OCI-LY3 (cell line): ENCODE measurements at regions not wholly inside any gene's neighbourhood (a gene's known extent, or its start where the extent isn't known, plus 50 kb on each side); places are given as distances from the start of the nearest gene placed in this dataset.

Source experiments
- EZH2phosphoT487 ChIP-seq: fragments of 200-600 bp; shearing (Covaris generic); IDR thresholded peaks from 2 replicates; pipeline ENCODE4 v1.6.1; 2018; ENCODE audit warnings: antibody characterized with exemption, mixed run types, low read depth
- TF ChIP-seq, protein P1 (sequence below): fragments of 200-600, 300-600 bp; sonication (generic); IDR thresholded peaks from 2 replicates; pipeline ENCODE4 v1.5.1; 2014; ENCODE audit warnings: antibody characterized with exemption, low read length, low read depth

DNA sequence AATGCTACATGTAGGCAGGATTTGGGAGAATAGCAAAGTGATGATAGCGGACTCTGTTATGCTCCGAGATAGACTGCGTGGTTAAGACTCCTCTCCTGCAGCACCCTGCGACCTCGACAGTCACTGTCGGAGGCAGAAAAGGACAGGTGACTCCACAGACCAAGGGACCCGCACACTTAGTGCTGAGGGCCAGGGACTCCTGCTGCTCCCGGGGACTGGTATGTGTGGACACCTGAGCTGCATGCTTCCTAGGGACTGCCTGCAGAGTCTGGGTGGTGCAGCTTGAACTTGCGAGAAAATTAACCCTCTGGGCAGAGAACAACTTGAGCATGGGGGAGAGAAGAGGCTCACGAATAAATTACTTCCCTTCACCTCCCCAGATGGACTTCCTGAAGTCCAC is 407.1 kb upstream of the PFKP start:
- TF ChIP-seq, protein P1, sequence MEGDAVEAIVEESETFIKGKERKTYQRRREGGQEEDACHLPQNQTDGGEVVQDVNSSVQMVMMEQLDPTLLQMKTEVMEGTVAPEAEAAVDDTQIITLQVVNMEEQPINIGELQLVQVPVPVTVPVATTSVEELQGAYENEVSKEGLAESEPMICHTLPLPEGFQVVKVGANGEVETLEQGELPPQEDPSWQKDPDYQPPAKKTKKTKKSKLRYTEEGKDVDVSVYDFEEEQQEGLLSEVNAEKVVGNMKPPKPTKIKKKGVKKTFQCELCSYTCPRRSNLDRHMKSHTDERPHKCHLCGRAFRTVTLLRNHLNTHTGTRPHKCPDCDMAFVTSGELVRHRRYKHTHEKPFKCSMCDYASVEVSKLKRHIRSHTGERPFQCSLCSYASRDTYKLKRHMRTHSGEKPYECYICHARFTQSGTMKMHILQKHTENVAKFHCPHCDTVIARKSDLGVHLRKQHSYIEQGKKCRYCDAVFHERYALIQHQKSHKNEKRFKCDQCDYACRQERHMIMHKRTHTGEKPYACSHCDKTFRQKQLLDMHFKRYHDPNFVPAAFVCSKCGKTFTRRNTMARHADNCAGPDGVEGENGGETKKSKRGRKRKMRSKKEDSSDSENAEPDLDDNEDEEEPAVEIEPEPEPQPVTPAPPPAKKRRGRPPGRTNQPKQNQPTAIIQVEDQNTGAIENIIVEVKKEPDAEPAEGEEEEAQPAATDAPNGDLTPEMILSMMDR, result no peak
- no peak for TF ChIP-seq EZH2phosphoT487
